ENCODE measurements at regions not wholly inside any gene's neighbourhood (a gene's known extent, or its start where the extent isn't known, plus 50 kb on each side); places are given as distances from the start of the nearest gene placed in this dataset.

GRCh38 chr10:69684020-69684980 is 54.3 kb downstream of the FAM241B start:
- DNase-seq: peak; percentile 11

- no peak for DNase-seq
These were observed 54.9 kb downstream of the FAM241B start for GRCh38 chr10:69684981-69685353.

GRCh38 chr10:69685426-69685801 is 55.4 kb downstream of the FAM241B start:
- no peak for DNase-seq

- DNase-seq: no peak
These were observed 55.9 kb downstream of the FAM241B start for GRCh38 chr10:69685802-69686585.

GRCh38 chr10:69686866-69687265 is 56.8 kb downstream of the FAM241B start:
- DNase-seq: no peak

- no peak for DNase-seq
These were observed 57.4 kb downstream of the FAM241B start for GRCh38 chr10:69687426-69687825.

- no peak for DNase-seq
These were observed 62.2 kb downstream of the FAM241B start for GRCh38 chr10:69692267-69692666.

GRCh38 chr10:69692891-69693290 is 62.8 kb downstream of the FAM241B start:
- no peak for DNase-seq

GRCh38 chr10:69693886-69694285 is 63.8 kb downstream of the FAM241B start:
- no peak for DNase-seq

GRCh38 chr10:69696073-69696731 is 66.2 kb downstream of the FAM241B start:
- DNase-seq: peak; percentile 37

- DNase-seq: no peak
These were observed 67.0 kb downstream of the FAM241B start for GRCh38 chr10:69697006-69697405.

GRCh38 chr10:69703256-69703655 is 73.2 kb downstream of the FAM241B start:
- DNase-seq: no peak

GRCh38 chr10:69703766-69704630 is 74.0 kb downstream of the FAM241B start:
- no peak for DNase-seq

GRCh38 chr10:69709366-69709941 is 79.4 kb downstream of the FAM241B start:
- DNase-seq: no peak

GRCh38 chr10:69710008-69710888 is 80.2 kb downstream of the FAM241B start:
- DNase-seq: no peak

- no peak for DNase-seq
These were observed 82.3 kb downstream of the FAM241B start for GRCh38 chr10:69712342-69712741.

- DNase-seq: no peak
These were observed 84.5 kb downstream of the FAM241B start for GRCh38 chr10:69714572-69714971.

GRCh38 chr10:69715156-69715898 is 85.3 kb downstream of the FAM241B start:
- DNase-seq: no peak

GRCh38 chr10:69715899-69716606 is 85.7 kb upstream of the COL13A1 start:
- no peak for DNase-seq

Data from NCI-H510A treated with DMSO at 0.1 percent for 48 hours (cell line).